IMR-90 (cell line): ENCODE measurements at regions not wholly inside any gene's neighbourhood (a gene's known extent, or its start where the extent isn't known, plus 50 kb on each side); places are given as distances from the start of the nearest gene placed in this dataset.

ENCODE experiments used
- ATAC-seq: fragments of 200-7000 bp; cut with Tn5 transposase; 2 replicates; pipeline ENCODE4 v1.9.1; 2020; ENCODE audit warnings: low read depth, mild to moderate bottlenecking, moderate library complexity
- BruUV-seq: library from RNA; stranded (reverse); fragments of 400-500 nt; replicated peaks from 2 replicates; lab custom pipeline; 2021; lab: Mats Ljungman, UMichigan
- CTCF ChIA-PET: fragments of 300-600 bp; formaldehyde crosslinking; extraction: SDS; loops from one replicate; lab custom pipeline; 2021; ENCODE audit warnings: antibody characterized with exemption; lab: Yijun Ruan, JAX
- POLR2A ChIA-PET: fragments of 300-600 bp; sonication (Branson Sonifier 250); formaldehyde crosslinking; loops from one replicate; lab custom pipeline; 2022; ENCODE audit warnings: antibody characterized with exemption; ENCODE audit not compliant: unreplicated experiment; lab: Charles Lee
- DNase-seq: peaks from one replicate; pipeline ENCODE4 v3.0.0; 2013
- H2AFZ ChIP-seq: replicated peaks from 2 replicates; pipeline ENCODE3; 2013; ENCODE audit warnings: low read length, mild to moderate bottlenecking; ENCODE audit not compliant: poor library complexity
- H2AK5ac ChIP-seq: 2 replicates; pipeline ENCODE4 v1.6.1; 2013; ENCODE audit warnings: low read depth, low read length, inconsistent platforms
- H2AK9ac ChIP-seq: replicated peaks from 2 replicates; pipeline ENCODE3; 2013; ENCODE audit warnings: mild to moderate bottlenecking, low read depth, low read length, moderate library complexity; ENCODE audit not compliant: poor library complexity
- H2BK120ac ChIP-seq: 2 replicates; pipeline ENCODE4 v1.6.1; 2013; ENCODE audit warnings: low read depth, low read length, inconsistent platforms
- H2BK15ac ChIP-seq: 3 replicates; pipeline ENCODE4 v1.6.1; 2013; ENCODE audit warnings: low read depth, low read length, inconsistent platforms
- H2BK20ac ChIP-seq: 2 replicates; pipeline ENCODE4 v1.6.1; 2013; ENCODE audit warnings: low read depth, mild to moderate bottlenecking, inconsistent platforms, low read length, moderate library complexity
- H2BK5ac ChIP-seq: 2 replicates; pipeline ENCODE4 v1.6.1; 2013; ENCODE audit warnings: mild to moderate bottlenecking, low read depth, low read length, inconsistent platforms; ENCODE audit not compliant: poor library complexity, severe bottlenecking
- H3K14ac ChIP-seq: replicated peaks from 2 replicates; pipeline ENCODE4 v1.6.1; 2013; ENCODE audit warnings: low read depth, low read length, inconsistent platforms
- H3K18ac ChIP-seq: 2 replicates; pipeline ENCODE4 v1.6.1; 2013; ENCODE audit warnings: low read depth, low read length, control low read depth
- H3K23ac ChIP-seq: 2 replicates; pipeline ENCODE4 v1.6.1; 2013; ENCODE audit warnings: low read depth, low read length, inconsistent platforms
- H3K27ac ChIP-seq: 2 replicates; pipeline ENCODE4 v1.5.1; 2013; ENCODE audit warnings: mild to moderate bottlenecking, control low read depth, low read length; ENCODE audit not compliant: insufficient read depth
- H3K27me3 ChIP-seq: 2 replicates; pipeline ENCODE4 v1.6.1; 2013; ENCODE audit warnings: low read length; ENCODE audit not compliant: control insufficient read depth, insufficient read depth
- H3K36me3 ChIP-seq: 2 replicates; pipeline ENCODE4 v1.6.1; 2013; ENCODE audit warnings: low read length, mixed read lengths; ENCODE audit not compliant: control insufficient read depth, insufficient read depth
- H3K4ac ChIP-seq: 2 replicates; pipeline ENCODE4 v1.6.1; 2013; ENCODE audit warnings: low read depth, low read length, inconsistent platforms
- H3K4me1 ChIP-seq: 2 replicates; pipeline ENCODE4 v1.6.1; 2013; ENCODE audit warnings: low read length, mixed read lengths; ENCODE audit not compliant: control insufficient read depth, insufficient read depth
- H3K4me2 ChIP-seq: 2 replicates; pipeline ENCODE4 v1.6.1; 2013; ENCODE audit warnings: low read depth, mild to moderate bottlenecking, control low read depth, low read length, moderate library complexity
- H3K4me3 ChIP-seq: 2 replicates; pipeline ENCODE4 v1.5.1; 2013; ENCODE audit warnings: low read depth, mild to moderate bottlenecking, control low read depth, low read length, moderate library complexity; ENCODE audit not compliant: insufficient read depth
- H3K56ac ChIP-seq: 2 replicates; pipeline ENCODE4 v1.6.1; 2013; ENCODE audit warnings: low read length, inconsistent platforms; ENCODE audit not compliant: insufficient read depth; ENCODE audit errors: extremely low read depth
- H3K79me1 ChIP-seq, 2 experiments: 2 replicates each; pipeline ENCODE4 v1.6.1; 2013; ENCODE audit warnings: low read length in 2 of 2, inconsistent platforms in 1 of 2, low read depth in 1 of 2
- H3K9ac ChIP-seq: 2 replicates; pipeline ENCODE4 v1.6.1; 2013; ENCODE audit warnings: low read depth, low read length, control low read depth
- H3K9me1 ChIP-seq: 2 replicates; pipeline ENCODE4 v1.6.1; 2013; ENCODE audit warnings: low read length, inconsistent platforms; ENCODE audit not compliant: insufficient read depth
- H3K9me3 ChIP-seq: 2 replicates; pipeline ENCODE4 v1.6.1; 2013; ENCODE audit warnings: low read length; ENCODE audit not compliant: control insufficient read depth, insufficient read depth
- H4K20me1 ChIP-seq: 2 replicates; pipeline ENCODE4 v1.6.1; 2013; ENCODE audit warnings: low read length, inconsistent platforms; ENCODE audit not compliant: insufficient read depth
- H4K5ac ChIP-seq: 2 replicates; pipeline ENCODE4 v1.6.1; 2013; ENCODE audit warnings: mild to moderate bottlenecking, low read depth, low read length, control low read depth
- H4K8ac ChIP-seq, 2 experiments: 2 replicates each; pipeline ENCODE4 v1.6.1; 2013; ENCODE audit warnings: low read depth in 2 of 2, low read length in 2 of 2, control low read depth in 1 of 2, inconsistent platforms in 1 of 2
- H4K91ac ChIP-seq: 2 replicates; pipeline ENCODE4 v1.6.1; 2013; ENCODE audit warnings: low read depth, low read length, inconsistent platforms; ENCODE audit not compliant: insufficient read depth
- RCOR1 ChIP-seq: IDR thresholded peaks from 2 replicates; pipeline ENCODE4 v1.6.1; 2012; ENCODE audit warnings: mild to moderate bottlenecking, low read length, improper control_type of control experiment; ENCODE audit not compliant: insufficient replicate concordance
- WGBS, 2 experiments: methylation state at CpG; one replicate each; pipeline versions ENCODE4 v1.1.5 to v1.1.7; 2013; ENCODE audit warnings: missing lambda C conversion rate in 2 of 2; ENCODE audit not compliant: insufficient read length in 1 of 2; ENCODE audit errors: extremely low coverage in 2 of 2; 5-methylcytosine and 5-hydroxymethylcytosine counted together
- dilution Hi-C: fragments of 300-500 bp; cut with HindIII; formaldehyde crosslinking; loops from one replicate; pipeline ENCODE4 v1.14.3; 2018; ENCODE audit warnings: low sequenced_read_pairs; ENCODE audit not compliant: unreplicated experiment
- in situ Hi-C: fragments of 300-500 bp; cut with MboI; formaldehyde crosslinking; loops from 3 replicates; pipeline ENCODE4 v1.14.3; 2019; ENCODE audit warnings: low sequenced_read_pairs, inconsistent platforms, mixed read lengths
- intact Hi-C: fragments of 100-400 bp; cut with micrococcal nuclease; formaldehyde crosslinking; loops from 2 replicates; pipeline ENCODE4 v1.10.0; 2022

DNA sequence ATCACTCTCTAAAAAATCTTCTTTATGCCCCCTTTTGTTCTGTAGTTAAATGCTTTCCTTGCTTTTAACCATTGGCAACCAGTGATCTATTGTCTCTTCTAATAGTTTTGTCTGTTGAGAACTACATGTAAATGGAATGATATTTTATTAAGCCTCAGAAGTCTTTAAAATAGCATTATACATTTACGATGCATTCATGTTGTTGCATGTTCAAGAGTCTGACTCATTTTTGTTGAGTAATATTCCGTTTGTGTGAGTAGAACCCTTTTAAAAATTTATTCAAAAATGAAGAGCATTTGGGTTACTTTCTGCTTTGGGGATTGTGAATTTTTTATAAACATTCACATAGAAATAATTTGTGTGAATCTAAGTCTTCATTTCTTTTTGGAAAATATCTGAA lies 1352.9 kb downstream of the NCAM2 start:
- BruUV-seq: no TSS peak
- H2BK120ac ChIP-seq: no peak overlapping the region
- H3K23ac ChIP-seq: no peak overlapping the region
- no peaks in the 10 kb centered on the region for H3K27me3 ChIP-seq
- no peak overlapping the region for H2AFZ ChIP-seq
- no peak overlapping the region for H2BK5ac ChIP-seq
- H2BK20ac ChIP-seq: no peak overlapping the region
- intact Hi-C loops: no loop called here
- H3K4me3 ChIP-seq: no peak overlapping the region
- no peak overlapping the region for H3K14ac ChIP-seq
- H2AK9ac ChIP-seq: no peak overlapping the region
- H3K4ac ChIP-seq: no peak overlapping the region
- no peak overlapping the region for H3K18ac ChIP-seq
- POLR2A ChIA-PET: no interaction called here
- no peak for TF ChIP-seq RCOR1
- WGBS, 2 experiments: no CpG with 5 or more reads among the region's 2 CpGs
- H3K9me1 ChIP-seq: no peaks in the 10 kb centered on the region
- no peak overlapping the region for H4K91ac ChIP-seq
- H3K4me1 ChIP-seq: no peaks in the 10 kb centered on the region
- H3K56ac ChIP-seq: no peak overlapping the region
- H2AK5ac ChIP-seq: no peak overlapping the region
- no peak for DNase-seq
- H3K79me1 ChIP-seq: no peaks in the 10 kb centered on the region
- no peak overlapping the region for H3K27ac ChIP-seq
- peaks cover 2% of the 10 kb centered on the region; the same call in 1 of the 2 replicates for H3K9me3 ChIP-seq
- no peak for ATAC-seq
- dilution Hi-C loops: no loop called here
- CTCF ChIA-PET: no interaction called here
- H4K20me1 ChIP-seq: no peaks in the 10 kb centered on the region
- no peak overlapping the region for H4K5ac ChIP-seq
- no peaks in the 10 kb centered on the region for H3K36me3 ChIP-seq
- no peak overlapping the region for H3K9ac ChIP-seq
- in situ Hi-C loops: no loop called here
- H4K8ac ChIP-seq: no peak overlapping the region
- H2BK15ac ChIP-seq: no peak overlapping the region
- no peak overlapping the region for H3K4me2 ChIP-seq
